GM18861 (cell line): ENCODE measurements at regions not wholly inside any gene's neighbourhood (a gene's known extent, or its start where the extent isn't known, plus 50 kb on each side); places are given as distances from the start of the nearest gene placed in this dataset.

Source experiments
- ATAC-seq: cut with Tn5 transposase; IDR thresholded peaks from one replicate; pipeline ENCODE4 v1.9.1; 2021; ENCODE audit not compliant: unreplicated experiment

GRCh38 chr11:27194976-27195375 is 154.4 kb downstream of the BBOX1 start:
- ATAC-seq = no peak

DNA sequence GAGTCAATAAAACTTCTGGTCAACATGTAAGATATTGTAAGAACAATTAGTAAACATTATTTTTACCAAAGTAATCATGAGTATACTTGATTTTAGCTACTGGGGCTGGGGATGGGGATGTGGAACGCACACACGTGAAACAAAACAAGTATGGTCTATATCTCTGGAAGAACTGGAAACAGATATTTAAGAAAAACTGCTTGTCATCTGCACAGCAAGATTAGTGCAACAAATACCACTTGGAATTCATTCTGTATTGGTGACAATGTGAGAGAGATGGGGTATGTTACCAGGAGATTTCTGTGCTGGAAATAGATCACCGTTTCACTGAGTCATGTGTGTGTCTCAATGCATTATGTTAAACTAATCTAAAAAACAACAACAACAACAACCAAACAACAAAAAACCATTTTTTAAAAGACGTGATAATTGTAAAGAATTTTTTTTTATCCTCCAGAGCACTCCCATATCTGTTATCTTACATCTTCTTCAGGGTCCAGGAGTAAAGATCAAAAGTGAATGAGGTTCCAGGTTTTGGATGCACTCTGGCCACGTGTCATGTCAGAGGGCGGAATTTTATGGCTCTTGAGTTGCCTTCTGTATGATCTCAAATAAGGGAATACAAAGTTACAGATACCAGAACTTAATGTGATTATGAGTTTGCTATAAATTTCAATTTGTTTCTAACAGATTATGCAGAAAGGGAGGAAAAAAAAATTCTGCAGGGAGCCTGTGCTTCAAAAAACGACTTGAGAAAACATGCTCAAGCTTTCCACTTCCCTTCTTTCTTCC is 153.0 kb downstream of the BBOX1 start:
- no peak for ATAC-seq

- no peak for ATAC-seq
These were observed 151.6 kb downstream of the BBOX1 start for GRCh38 chr11:27192184-27192583.

DNA sequence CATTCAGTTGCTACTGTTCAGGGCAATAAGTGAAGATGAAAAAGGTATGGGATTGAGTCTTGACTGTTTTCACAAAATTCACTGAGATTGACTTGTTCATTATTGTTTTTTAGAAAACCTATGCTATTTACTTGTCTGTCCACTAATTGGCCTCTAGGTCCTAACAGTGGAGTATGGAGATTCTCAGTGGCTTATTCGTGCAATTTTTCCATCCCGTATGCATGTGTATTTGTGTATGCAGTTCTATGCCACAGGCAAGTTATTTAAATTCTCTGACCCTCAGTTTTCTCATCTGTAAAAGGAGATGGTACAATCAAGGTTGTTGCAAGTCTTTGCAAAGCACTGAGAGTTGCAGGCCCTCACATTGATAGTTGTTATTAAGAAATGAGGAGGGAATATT is 151.0 kb downstream of the BBOX1 start:
- no peak for ATAC-seq

DNA sequence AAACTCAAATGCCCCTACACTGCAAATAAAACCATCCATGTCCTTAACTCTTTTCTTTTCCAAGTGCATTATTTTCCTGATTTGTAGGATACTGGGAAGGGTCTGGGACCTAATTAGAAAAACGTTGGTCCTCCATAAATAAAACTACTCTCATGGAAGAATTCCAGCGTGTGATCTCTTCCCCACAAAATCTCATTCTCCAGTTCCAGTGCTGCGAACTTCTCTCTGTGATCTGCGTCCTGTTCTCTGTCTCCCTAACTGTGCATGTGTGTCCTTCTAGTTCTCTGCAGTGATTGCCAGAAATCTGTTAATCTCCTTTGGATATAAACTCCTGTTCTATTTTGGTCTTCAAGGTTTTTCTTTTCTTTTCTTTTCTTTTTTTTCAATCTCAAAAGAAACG is 148.1 kb downstream of the BBOX1 start:
- ATAC-seq = no peak

DNA sequence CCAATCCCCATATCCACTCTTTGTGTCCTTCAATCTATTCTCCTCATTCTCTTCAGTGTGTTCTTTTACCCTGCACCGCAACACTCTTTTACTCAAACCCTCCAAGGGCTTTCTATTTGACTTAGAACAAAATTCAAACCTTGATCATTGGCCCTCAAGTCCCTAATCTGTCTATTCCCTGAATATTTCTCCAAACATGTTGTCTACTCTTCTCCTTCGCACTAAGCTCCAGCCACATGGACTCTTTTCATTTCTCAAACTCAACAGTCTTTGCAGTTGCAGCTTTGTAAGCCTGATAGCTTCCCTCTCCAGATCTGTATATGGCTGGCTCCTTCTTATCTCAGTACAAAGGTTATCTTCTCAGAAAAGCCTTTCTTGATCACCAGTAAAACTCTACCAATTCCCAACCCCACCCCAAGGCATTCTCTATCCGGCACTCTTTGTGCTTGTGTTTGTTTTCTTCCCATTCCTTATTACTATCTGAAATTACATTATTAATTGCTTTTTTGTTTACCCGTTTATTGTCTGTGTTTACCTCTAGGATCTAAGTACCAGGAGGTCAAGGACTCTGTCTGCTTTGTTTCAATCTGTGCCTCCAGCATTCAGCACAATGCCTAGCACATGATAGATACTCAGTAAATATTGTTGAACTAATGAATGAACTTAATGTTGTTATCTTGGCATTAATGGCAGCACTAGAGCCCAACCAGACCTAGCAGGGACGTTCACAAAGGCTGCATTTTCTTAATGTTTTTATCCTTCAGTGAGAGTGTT is 147.4 kb downstream of the BBOX1 start:
- ATAC-seq = no peak

GRCh38 chr11:27187075-27187847 is 146.6 kb downstream of the BBOX1 start:
- ATAC-seq = no peak

GRCh38 chr11:27186580-27186979 is 146.0 kb downstream of the BBOX1 start:
- ATAC-seq = no peak

GRCh38 chr11:27184458-27185312 is 144.1 kb downstream of the BBOX1 start:
- ATAC-seq = no peak

- ATAC-seq = no peak
These were observed 143.2 kb downstream of the BBOX1 start for GRCh38 chr11:27183672-27184457.

DNA sequence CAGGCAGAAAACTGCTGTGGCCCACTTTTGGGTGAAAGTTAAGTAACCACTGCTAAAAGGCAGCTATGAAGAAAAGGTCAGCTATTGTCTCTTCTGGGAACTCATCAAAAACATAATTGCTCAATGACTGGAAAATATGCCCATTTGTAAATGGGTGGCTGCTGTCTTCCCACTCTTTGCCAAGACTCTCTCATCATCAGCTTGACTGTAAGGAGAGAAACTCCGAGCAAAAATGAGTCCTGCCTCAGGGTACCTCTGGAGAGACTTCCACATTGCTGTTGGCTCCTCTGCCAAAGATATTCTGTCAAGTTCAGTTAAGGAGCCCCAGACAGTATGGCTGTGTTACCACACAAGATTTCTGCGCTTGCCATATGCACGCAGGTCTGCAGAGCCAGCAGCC is 138.7 kb downstream of the BBOX1 start:
- no peak for ATAC-seq

GRCh38 chr11:27178859-27179258 is 138.2 kb downstream of the BBOX1 start:
- ATAC-seq = no peak
